CD1c-positive myeloid dendritic cell (primary cell): ENCODE measurements at regions not wholly inside any gene's neighbourhood (a gene's known extent, or its start where the extent isn't known, plus 50 kb on each side); places are given as distances from the start of the nearest gene placed in this dataset.
"Not testable (repeated sequence)": the region's sequence is repeated elsewhere in the genome, so short reads cannot be mapped to it uniquely, and the experiment has no call there.

ENCODE experiments used
- DNase-seq: peaks from one replicate; pipeline ENCODE4 v3.0.0-alpha.2; 2016; ENCODE audit errors: extremely low spot score

DNA sequence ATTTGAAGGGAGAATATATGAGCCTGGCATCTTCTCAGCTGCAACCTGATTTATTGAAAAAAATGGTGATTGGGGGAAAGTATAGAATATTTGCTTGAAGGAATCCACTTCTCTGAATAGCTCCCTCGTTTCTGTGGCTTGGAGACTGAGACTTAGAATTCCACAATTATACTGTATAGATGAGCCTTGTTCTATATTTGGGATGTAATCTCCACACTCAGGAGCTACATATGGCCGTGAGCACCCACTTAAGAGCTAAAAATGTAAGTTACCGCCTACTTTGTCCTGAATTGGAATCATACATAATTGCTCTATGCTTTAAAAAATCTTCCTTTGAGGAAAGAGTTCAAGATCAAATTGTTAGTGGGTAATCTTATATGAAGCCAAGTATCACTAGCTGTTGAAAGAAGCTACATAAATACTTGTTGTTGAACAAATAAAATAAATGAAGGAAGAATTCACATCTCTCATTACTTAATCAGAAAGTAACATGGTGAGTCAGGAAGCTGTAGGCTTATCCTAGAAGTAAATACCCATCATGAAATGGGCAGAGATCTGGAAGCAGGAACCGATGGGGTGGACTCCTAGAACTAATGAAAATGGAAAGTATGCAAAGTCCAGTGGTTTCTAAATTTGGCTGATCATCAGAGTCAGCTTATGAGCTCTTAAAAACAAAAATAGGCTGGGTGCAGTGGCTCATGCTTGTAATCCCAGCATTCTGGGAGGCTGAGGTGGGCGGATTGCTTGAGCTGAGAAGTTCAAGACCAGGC, 254.3 kb downstream of the SOX4 start:
- no peak for DNase-seq

DNA sequence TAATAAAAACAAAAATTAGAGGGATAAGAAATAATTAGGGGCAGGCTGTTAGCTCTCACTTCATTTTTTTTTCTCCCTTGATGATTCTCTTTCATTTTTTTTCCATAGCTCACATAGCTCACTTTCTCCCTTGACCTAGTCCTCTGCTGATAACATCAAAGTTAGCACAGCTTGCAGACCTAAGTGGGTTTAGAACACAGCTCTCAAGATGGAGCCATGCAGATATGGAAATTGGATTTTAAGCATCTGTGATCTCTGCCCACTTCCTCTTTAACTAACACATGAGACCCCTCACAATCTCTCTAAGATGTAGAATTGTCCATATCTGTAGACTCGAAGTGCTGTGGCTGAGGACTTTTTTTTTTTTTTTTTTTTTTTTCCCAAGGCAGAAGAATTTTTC, 257.1 kb downstream of the SOX4 start:
- no peak for DNase-seq

DNA sequence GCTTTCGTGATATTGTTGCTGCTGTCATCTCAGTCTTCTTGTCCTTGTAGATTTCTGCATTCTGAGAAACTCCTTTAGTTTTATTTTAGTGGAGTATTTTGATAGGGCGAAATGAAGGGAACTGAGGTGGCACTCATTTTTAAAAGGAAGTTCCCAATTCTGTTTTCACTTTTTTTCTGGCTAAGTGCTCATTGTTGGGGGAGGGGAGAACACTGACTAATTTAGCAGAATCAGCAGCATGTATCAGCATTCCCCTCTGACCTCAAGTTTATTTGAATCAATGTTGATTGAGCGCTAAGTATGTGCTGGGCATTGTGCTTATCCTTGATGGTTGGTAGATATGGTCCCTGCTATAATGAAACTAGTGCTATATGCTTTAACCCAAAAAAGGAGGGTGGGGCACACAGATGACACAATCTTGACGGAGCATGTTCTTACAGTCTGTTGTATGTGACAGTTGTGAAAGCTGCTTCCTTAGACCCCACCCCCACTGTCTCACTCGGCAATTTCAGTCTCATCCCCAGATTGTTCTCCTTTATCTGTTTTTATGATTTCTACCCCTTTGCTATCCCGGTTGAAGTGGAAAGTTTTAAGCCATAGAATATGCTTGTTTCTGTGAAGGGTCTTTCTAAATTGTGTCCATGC, 262.4 kb downstream of the SOX4 start:
- peak; percentile 28 for DNase-seq

DNA sequence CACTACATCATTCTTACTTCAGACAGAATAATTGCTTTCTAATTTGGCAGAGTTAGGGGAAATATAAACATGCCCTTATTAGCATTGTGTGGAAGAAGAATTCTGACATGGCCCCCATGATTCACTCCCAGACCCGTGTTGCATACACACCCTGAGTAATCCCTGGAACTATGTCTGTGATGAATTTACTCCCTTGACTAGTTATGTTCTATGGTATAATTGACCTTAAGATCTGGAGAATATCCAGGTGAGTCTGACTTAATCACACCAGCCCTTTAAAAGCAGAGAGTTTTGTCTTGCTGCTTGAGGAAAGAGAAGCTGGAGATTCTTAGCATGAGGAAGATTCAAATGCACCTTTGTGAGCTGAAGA, 262.9 kb downstream of the SOX4 start:
- DNase-seq: peak; percentile 9

DNA sequence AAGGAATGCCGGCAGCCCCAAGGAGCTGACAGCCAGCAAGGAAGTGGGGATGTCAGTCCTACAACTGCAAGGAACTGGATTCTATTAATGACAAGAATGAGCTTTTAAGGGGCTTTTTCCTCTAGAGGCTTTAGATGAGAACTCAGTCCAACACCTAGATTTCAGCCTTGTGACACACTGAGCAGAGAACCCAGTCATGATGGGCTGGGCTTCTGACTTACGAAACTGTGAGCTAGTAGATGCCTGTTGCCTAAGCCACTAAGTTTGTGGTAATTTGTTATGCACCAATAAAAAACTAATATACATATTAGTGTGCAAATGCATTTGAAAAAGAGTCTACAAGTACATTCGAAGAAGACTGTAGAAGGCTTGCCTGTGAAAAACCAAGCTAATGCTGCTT, 263.3 kb downstream of the SOX4 start:
- peak; percentile 19 for DNase-seq

DNA sequence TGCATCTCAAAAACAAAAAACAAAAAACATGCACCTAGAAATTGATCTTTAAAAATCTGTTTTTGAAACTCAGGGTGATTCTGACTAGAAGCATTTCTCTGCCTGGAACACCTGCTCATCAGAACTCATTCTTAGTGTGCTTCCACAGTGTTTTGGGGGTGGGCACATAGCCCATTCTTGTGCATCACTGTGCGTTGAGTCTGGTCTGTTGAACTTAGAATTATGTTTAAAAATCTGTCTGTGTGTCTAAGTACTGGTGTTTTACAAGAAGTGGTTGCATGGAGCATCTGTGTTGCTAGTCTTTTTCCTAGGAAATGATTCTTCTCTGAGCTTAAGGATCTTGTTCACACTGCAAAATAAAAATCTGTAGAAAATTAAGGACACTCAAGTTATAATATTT, 264.5 kb downstream of the SOX4 start:
- no peak for DNase-seq

DNA sequence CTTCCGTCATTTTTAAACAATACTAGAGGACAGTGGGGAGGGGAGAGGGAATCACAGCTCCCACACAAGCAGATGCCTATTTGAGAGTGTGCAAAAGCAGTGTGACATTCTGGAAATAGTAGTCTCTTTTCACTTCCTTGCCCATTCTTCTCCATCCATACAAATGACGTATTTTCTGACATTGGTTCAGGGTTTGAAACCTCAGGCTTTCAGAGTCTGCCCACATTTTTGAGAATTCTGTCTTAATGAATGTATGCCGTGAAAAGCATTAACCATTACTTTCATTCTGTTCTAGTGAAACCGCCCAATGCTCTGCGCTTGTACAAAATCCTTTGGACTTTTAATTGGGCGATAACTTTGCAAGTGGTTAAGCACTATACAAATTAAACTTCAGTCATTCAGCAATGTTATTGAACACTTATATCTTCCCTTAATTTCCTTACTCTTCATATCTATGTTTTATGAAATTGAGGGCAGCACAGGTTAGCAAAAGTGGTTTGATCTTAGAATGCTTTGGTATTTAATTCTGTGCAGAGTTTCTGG, 265.7 kb downstream of the SOX4 start:
- no peak for DNase-seq

DNA sequence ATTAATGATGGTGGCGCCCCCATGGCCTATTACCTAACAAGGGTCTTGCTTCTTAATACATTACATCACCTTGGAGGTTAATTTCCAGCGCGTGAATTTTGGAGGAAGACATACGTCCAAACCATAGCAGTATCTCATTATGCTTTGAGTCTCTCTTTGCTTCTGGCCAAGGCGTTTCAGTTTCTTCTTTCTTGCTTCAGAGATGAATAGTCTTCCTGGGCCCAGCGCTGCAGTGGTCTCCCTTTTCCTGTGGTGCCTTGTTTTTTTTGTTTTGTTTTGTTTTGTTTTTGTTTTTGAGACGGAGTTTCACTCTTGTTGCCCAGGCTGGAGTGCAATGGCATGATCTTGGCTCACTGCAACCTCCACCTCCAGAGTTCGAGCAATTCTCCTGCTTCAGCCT, 268.4 kb downstream of the SOX4 start:
- no peak for DNase-seq

DNA sequence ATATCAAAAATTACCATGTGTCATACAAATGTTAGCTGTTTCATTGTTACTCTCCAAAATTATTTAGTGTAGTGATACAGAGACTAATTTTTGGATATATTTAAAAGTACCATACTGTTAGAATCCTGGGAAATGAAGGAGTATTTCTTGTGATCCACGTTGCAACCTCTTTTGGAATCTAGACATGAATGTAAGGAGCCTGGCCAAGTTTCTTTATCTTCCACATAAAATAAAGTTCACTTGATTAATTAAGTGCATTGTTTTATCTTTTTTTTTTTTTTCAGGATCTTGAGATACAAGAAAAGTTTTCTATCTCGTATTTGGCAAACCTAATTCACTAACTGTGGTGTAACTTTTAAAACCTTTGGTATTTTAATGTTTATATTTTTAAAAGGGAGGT, 270.7 kb downstream of the SOX4 start:
- DNase-seq: no peak

DNA sequence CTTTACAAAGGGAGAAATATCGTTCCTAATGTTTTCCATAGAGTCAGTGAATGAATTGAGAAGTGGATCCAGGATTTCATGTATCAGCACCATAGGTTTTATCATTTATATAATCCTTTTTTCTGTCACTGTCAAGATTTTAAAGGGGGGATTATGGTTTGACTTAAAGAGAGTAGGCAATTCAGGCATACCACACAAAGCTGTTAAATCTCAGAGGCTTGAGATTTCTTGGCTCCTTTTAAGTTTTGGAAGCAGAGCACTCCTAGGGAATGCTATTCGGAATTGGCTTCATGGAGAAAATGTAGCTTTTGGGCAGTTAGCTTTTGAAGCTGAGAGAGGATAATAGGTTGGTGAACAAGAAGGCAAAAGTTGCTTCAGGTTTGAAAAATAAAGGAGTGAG, 274.7 kb downstream of the SOX4 start:
- DNase-seq: no peak

DNA sequence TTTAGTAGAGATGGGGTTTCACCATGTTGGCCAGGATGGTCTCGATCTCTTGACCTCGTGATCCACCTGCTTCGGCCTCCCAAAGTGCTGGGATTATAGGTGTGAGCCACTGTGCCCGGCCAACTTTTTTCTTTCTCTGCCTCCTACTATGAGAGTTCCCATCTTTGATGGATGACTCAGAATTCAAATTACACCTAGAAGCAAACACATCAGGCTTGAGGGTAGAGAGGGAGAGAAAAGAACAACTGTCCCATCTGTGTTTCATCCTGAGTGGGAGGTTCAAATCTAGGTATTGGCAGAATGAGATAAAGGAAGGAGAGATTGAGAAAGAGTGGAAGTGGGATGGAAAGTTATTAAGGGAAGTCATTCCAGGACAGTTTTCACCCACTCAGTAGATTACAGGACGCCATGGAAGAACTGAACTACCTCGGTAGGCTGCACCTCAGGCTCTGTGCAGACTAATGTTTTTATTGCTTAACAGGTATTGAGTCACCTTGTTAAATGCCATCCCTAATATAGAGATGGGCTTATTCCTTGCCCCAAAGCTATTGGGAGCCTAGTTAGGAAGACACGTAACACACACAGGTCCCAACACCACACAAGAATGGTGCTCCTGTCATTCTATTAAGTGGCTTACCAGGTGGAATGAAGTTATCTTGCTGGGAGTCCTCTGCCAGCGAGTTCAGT, 275.7 kb downstream of the SOX4 start:
- no peak for DNase-seq

DNA sequence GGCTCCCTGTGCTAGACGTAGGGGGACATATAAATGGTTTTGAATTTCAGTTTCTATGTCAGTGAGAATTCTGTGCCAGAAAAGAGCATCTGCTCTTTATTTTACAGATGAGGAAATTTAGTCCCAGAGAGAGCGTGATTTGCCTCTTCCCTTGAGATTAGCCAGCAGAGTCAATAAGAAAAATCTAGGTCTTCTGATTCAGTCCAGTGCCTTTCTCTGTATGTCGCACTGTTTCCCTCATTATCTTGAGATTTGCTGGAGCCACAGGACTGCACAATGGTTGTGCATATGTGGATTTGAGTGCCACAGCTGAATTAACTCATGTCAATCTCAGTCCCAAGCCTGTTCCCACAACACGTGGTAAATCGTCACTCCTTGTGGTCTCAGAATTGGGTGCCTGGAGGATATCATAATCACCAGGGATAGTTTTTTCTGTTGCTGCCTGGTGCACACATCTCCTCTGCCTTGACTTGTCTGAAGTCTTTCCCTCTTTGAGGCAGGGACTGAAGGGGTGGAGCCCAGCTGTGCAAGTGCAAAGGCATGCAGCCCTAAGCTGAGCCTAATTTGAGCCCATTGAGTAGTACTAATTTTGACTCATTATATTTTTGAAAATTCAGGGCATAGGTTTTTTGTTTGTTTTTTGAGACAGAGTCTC, 276.7 kb downstream of the SOX4 start:
- DNase-seq: no peak

DNA sequence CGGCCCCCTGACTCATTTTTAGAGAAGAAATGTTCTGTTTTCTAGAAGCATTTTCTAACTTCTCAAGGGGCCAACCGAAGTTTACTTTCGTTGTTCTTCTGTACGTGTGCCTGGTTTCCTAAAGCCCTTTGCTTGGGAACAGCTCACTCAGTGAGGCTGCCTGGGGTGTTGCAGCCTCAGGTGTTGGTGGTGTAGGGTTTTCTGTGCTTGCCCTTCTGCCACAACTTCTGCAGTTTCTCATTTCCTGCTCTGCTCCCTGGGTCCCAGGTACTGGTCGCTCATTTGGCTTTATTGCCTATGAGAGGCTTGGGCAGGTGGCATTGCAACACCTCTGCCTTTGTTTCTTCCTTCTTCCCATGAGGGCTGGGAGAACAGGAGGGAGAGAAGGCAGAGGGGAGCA, 278.3 kb downstream of the SOX4 start:
- DNase-seq: no peak

DNA sequence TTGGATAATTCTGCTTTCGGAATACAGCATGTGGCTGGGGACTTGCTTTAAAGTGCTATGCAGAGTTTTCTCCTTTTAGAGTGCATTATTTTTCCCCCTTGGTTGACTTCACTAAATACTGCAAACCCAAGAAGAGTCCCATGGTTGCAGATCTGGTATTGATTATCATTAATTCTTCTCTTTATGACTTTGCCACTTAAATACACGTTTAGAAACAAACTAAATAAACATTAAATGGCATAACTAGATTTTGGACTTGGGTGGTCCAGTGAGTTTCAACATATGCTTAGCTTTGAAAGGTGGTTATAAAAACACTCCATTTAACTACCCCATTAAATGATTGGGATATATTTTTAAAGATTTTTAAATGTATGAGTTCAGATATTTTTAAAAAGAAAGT, 279.2 kb downstream of the SOX4 start:
- no peak for DNase-seq

DNA sequence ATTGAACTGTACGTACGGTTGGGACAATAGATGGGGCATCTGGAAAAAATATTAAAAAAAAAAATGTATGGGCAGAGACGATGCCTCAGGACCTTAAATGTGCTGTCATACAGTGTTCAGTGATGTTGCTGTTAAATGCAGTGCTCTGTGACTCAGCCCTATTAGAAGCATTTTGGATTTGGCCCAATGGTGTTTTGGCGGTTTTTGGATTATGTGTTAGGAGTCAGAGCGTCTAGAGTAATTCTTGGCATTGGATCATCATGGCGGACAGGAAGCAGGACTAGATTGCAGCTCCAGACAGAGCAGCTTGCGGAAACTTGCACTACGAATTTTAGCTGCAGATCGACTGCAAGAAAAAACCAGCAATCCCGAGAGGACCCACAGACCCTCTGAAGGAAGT, 280.0 kb downstream of the SOX4 start:
- DNase-seq: no peak

DNA sequence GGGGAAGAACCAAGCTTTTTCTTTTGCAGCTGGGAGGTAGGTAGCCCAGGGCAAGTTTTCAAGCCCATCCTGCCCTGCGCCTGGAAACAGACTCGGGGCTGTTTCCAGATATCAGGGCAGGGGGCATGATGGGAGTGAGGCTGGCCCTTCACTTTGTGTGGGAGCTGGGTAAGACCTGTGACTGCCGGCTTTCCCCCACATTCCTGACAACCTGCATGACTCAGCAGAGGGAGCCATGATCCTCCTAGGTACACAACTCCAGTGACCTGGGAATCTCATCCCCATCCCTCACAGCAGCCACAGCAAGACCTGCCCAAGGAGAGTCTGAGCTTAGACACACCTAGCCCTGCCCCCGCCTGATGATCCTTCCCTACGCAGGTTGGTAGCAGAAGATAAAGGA, 280.8 kb downstream of the SOX4 start:
- DNase-seq: no peak

DNA sequence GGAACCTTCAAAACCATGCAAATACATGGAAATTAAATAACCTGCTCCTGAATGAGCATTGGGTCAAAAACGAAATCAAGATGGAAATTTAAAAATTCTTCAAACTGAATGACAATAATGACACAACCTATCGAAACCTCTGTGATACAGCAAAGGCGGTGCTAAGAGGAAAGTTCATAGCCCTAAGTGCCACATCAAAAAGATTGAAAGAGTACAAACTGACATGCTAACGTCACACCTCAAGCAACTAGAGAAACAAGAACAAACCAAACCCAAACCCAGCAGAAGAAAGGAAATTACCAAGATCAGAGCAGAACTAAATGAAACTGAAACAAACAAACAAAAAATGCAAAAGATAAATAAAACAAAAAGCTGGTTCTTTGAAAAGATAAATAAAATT, 283.5 kb downstream of the SOX4 start:
- not testable (repeated sequence) for DNase-seq

DNA sequence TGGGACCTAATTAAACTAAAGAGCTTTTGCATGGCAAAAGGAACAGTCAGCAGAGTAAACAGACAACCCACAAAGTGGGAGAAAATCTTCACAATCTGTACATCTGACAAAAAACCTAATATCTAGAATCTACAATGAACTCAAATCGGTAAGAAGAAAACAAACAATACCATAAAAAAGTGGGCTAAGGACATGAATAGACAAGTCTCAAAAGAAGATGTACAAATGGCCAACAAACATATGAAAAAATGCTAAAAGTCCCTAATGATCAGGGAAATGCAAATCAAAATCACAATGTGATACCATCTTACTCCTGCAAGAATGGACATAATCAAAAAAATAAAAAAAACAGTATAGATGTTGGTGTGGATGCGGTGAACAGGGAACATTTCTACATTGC, 286.7 kb downstream of the SOX4 start:
- not testable (repeated sequence) for DNase-seq

DNA sequence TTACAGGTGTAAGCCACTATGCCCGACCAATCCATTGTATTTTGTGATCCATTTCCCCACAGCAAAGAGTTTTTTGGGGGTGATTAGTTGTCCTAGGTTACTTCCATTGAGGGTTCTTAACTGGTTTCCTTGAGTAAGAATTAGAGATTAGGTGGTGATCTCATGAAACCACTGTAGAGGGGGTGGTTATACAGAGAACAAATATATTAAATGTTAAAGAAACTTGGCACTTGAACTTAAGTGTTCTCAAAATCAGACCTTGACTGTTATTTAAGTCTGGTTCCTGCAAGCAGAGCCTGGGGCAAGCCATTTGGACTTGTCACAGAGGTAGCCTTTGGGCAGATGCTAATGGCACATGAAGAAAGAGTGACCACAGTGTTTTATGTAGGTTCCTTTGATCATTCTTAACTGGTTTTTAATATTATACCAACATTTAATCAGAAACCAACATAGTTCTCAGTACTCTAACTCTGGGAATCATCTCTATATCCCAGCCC, 288.5 kb downstream of the SOX4 start:
- DNase-seq: no peak

DNA sequence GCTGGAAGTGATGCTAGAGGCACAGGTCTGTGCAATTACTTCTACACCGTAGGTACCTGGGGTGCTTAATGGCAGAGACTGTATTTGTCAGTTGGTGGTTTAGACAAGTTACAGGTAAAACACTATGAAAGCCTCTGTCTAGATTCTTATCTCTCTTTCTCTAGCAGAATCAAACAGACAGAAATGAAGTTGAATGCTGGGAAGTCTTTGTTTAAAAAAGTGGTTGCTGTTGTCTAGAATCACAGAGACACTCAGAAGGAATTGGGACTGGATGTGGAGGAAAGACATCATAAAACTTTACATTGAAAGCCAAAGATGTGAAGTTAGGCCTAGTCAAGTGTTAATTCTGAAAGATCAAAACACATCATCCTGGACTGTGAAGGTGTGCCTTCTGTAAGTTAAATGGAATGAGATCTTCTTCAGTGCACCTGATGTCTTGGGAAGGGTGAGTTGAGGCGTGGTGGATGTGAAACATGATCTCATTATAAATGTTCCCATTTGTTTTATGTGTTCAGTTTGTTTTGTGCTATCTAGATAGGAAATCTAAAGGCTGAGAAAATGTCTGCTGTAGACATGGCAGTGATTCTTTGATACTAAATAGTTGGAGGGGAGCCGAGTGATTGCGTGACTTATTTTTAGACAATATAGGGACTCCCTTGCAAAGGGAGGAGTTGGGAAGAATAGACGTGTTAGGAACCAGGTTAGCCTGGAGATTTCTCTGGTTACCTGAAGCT, 290.2 kb downstream of the SOX4 start:
- DNase-seq: no peak

DNA sequence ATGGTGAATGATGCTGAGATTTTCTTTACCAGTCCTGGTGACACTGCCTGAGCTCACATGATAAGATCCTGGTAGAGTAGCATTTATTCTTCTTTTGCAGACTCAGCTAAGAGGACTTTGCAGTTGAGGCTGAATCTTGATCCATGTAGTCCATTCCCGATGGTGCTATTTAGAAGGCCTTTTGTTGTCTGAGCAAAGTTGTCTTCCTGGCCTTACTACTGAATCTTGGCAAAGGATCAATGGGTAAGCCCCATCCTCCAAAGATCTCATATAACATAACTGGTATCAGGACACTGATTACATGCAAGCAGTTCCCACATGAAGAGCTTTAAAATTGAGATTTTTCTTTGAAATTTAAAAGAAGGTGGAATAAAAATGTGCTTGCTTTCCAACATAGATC, 291.6 kb downstream of the SOX4 start:
- no peak for DNase-seq
